ENCODE measurements at regions not wholly inside any gene's neighbourhood (a gene's known extent, or its start where the extent isn't known, plus 50 kb on each side); places are given as distances from the start of the nearest gene placed in this dataset.

- no peak overlapping the region for H3K4me3 ChIP-seq (ENCODE audit: low read depth, low read length)
- DNase-seq (ENCODE audit: low read depth), result no peak
- TF ChIP-seq CTCF (conservative IDR thresholded peaks at IDR 0.05; ENCODE audit: low read depth, low read length), result no peak
Observed at GRCh38 chr6:47917811-47918210, 136.0 kb downstream of the OPN5 start.

GRCh38 chr6:47917202-47917601 is 135.4 kb downstream of the OPN5 start:
- DNase-seq (ENCODE audit: low read depth), result no peak

DNA sequence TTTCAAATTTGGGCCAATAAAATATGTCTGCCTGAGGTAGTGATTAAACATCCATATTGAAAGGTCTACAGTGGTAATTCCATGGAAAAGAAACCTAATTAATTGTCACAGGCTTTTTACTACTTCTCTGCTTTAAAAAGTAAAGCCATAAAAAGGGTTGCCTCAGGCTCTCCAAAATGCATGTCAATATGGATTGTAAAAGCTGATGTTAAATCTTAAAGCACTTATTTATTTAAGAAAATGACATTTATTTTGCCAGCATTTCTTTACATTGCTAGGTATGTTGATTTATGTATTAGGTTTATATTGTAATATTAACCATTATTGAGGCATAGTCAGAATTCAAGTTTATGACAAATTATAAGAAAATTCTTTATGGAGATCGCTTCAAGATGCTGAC is 133.2 kb downstream of the OPN5 start:
- no peak for TF ChIP-seq CTCF (conservative IDR thresholded peaks at IDR 0.05; ENCODE audit: low read depth, low read length)
- H3K4me3 ChIP-seq (ENCODE audit: low read depth, low read length), result no peak overlapping the region
- no peak for DNase-seq (ENCODE audit: low read depth)

More at GRCh38 chr6:47917202-47917601, 135.4 kb downstream of the OPN5 start:
- no peak overlapping the region for H3K4me3 ChIP-seq (ENCODE audit: low read depth, low read length)
- TF ChIP-seq CTCF (conservative IDR thresholded peaks at IDR 0.05; ENCODE audit: low read depth, low read length), result no peak

- DNase-seq (ENCODE audit: low read depth), result no peak
- H3K4me3 ChIP-seq (ENCODE audit: low read depth, low read length), result no peak overlapping the region
- TF ChIP-seq CTCF (conservative IDR thresholded peaks at IDR 0.05; ENCODE audit: low read depth, low read length), result no peak
Observed at GRCh38 chr6:47908271-47908670, 126.4 kb downstream of the OPN5 start.

DNA sequence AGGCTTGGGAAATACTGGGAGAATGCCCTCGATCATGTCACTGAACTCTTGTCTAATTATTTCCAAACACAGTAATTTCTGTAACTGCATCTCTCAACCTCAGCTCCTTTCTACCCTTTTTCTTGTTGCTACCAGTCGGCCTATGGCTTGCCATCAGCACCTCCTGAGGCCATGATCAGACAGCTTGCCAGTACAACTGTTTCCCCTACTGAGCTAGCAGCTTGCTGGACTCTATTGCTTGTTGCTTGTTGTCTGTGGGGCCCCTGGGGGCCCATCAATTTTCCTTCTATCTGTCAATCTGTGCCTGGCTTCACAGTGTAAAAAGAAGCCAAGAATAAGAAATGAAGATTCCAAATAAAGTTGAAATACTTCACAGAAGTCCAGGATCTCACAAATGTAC is 123.9 kb downstream of the OPN5 start:
- H3K4me3 ChIP-seq (ENCODE audit: low read depth, low read length), result no peak overlapping the region
- DNase-seq (ENCODE audit: low read depth), result no peak
- TF ChIP-seq CTCF (conservative IDR thresholded peaks at IDR 0.05; ENCODE audit: low read depth, low read length), result no peak

DNA sequence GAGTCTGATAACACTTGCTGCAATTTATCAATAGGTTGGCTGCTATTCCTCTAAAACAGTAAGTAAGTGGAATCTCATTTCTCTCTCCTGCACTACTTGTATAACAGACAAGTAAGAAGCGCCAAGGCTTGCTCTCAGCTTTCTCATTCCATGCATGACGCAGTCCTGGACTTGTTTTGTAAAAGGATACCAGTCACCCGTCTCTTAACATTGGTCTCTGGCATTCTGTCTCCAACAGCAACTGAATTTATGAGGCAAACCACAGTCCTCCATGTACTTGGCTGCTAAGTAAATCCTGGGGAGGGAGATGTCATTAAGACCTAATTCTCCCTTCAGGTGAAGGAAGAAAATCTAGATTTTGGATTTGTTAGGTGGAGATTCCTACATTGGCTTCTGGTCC is 115.4 kb downstream of the OPN5 start:
- no peak for DNase-seq (ENCODE audit: low read depth)
- no peak for TF ChIP-seq CTCF (conservative IDR thresholded peaks at IDR 0.05; ENCODE audit: low read depth, low read length)

DNA sequence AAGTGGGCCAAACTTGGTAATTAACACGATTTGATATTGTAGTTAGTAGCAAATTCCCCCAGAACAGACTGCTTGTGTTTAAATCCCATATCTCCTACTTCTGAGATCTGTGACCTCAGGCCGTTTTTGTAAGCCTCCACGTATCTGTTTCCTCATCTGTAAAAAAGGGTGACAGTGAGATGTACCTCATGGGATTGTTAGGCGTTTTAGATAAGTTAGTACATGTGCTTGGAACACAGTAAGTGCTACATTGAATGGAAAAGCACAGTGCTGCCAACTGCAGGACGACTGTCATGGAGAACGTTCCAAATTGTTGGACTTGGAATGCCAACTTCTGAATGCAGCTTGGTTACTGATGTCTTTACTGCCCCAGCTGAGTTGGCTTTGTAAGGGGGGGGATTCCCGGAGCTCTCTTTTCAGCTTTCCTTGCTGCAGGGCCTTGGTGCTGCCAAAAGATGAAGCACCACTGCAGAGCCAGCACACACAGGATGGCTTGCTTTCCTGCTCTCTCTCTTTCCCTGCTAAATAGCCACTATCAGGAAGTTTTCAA is 108.6 kb downstream of the OPN5 start:
- H3K4me3 ChIP-seq (ENCODE audit: low read depth, low read length), result no peak overlapping the region
- no peak for TF ChIP-seq CTCF (conservative IDR thresholded peaks at IDR 0.05; ENCODE audit: low read depth, low read length)
- no peak for DNase-seq (ENCODE audit: low read depth)

More for the DNA sequence above, 115.4 kb downstream of the OPN5 start:
- H3K4me3 ChIP-seq (ENCODE audit: low read depth, low read length), result no peak overlapping the region

Data from epithelial cell of proximal tubule (primary cell).